Natural killer cell (primary cell): ENCODE measurements at regions not wholly inside any gene's neighbourhood (a gene's known extent, or its start where the extent isn't known, plus 50 kb on each side); places are given as distances from the start of the nearest gene placed in this dataset.
"Not testable (repeated sequence)": the region's sequence is repeated elsewhere in the genome, so short reads cannot be mapped to it uniquely, and the experiment has no call there.

Experiments used
- ATAC-seq, 3 donors: fragments of 150-1000 bp in 2 of 3; fragments of 200-7000 bp in 1 of 3; cut with Tn5 transposase; 1 replicate in 1 of 3; 2 replicates in 2 of 3; pipeline ENCODE4 v1.10.0; 2021; ENCODE audit warnings: mild to moderate bottlenecking in 2 of 3, moderate library complexity in 2 of 3
- DNase-seq, 2 donors: peaks; one replicate each; pipeline versions ENCODE4 v3.0.0 to v3.0.0-alpha.2; 2013 to 2021; ENCODE audit warnings: mixed read lengths in 1 of 2
- H3K27ac ChIP-seq: one replicate; pipeline ENCODE4 v1.5.1; 2013; ENCODE audit warnings: mild to moderate bottlenecking, low read length
- H3K27me3 ChIP-seq: one replicate; pipeline ENCODE4 v1.6.1; 2013; ENCODE audit warnings: low read length; ENCODE audit not compliant: control insufficient read depth, insufficient read depth
- H3K36me3 ChIP-seq: one replicate; pipeline ENCODE4 v1.6.1; 2013; ENCODE audit warnings: low read length; ENCODE audit not compliant: control insufficient read depth, insufficient read depth
- H3K4me1 ChIP-seq: one replicate; pipeline ENCODE4 v1.6.1; 2013; ENCODE audit warnings: low read length; ENCODE audit not compliant: control insufficient read depth, insufficient read depth
- H3K4me3 ChIP-seq: one replicate; pipeline ENCODE4 v1.5.1; 2013; ENCODE audit warnings: low read length
- H3K9me3 ChIP-seq: one replicate; pipeline ENCODE4 v1.6.1; 2013; ENCODE audit warnings: low read length; ENCODE audit not compliant: control insufficient read depth, insufficient read depth
- H3K27ac Mint-ChIP-seq, 2 donors: one replicate each; pipeline ENCODE4 v1.8.0; 2022; ENCODE audit warnings: mild to moderate bottlenecking in 2 of 2, mixed read lengths in 2 of 2, moderate library complexity in 1 of 2
- H3K27me3 Mint-ChIP-seq, 2 donors: one replicate each; pipeline ENCODE4 v1.8.0; 2022; ENCODE audit warnings: low read depth in 2 of 2, mixed read lengths in 2 of 2
- H3K36me3 Mint-ChIP-seq: one replicate; pipeline ENCODE4 v1.8.0; 2022; ENCODE audit warnings: mixed read lengths
- H3K4me1 Mint-ChIP-seq, 2 donors: one replicate each; pipeline ENCODE4 v1.8.0; 2022; ENCODE audit warnings: mixed read lengths in 2 of 2
- H3K4me3 Mint-ChIP-seq: one replicate; pipeline ENCODE4 v1.8.0; 2022; ENCODE audit warnings: mild to moderate bottlenecking, moderate library complexity, mixed read lengths
- H3K9me3 Mint-ChIP-seq, 2 donors: one replicate each; pipeline ENCODE4 v1.8.0; 2022; ENCODE audit warnings: mixed read lengths in 2 of 2
- WGBS: methylation state at CpG from one replicate; pipeline ENCODE4 v1.1.7; 2013; ENCODE audit warnings: missing lambda C conversion rate; ENCODE audit not compliant: insufficient coverage; 5-methylcytosine and 5-hydroxymethylcytosine counted together
- intact Hi-C: fragments of 100-400 bp; cut with micrococcal nuclease; formaldehyde crosslinking; loops from one replicate; pipeline ENCODE4 v1.14.2; 2022
- TF ChIP-seq, protein P1 (sequence below): fragments of 200-600 bp; IDR thresholded peaks from one replicate; pipeline ENCODE4 v1.8.0; 2022; ENCODE audit warnings: antibody characterized with exemption

DNA sequence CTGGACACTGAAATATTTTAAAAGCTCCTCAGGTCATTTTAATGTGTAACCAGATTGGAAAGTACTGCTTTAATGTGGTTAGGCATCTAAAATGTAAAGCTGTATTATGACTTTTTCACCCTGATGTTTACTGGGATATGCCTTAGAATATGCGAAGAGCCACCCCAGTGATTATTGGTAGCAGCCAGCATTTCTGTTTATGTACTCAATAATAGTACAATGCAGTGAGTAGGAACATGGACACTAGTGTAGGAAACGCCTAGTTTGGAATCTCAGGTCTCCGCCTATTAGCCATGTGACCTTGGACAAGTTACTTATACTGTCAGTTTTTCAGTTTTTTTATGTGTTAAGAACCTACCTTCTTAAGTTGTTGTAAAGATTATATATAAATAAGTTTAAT is 446.0 kb upstream of the PITX2 start:
- Mint-ChIP-seq H3K27ac (no peak overlapping the region), H3K36me3 (no peaks in the 10 kb centered on the region), H3K27me3 (no peaks in the 10 kb centered on the region), H3K4me1 (no peaks in the 10 kb centered on the region), H3K4me3 (no peak overlapping the region), H3K9me3 (peaks cover 4 to 8% of the 10 kb centered on the region in 2 donors)
- H3K4me1 ChIP-seq = no peaks in the 10 kb centered on the region
- WGBS = 85% methylated on average over 3 of the region's 3 CpGs
- DNase-seq (no peak), ATAC-seq (no peak)
- H3K36me3 ChIP-seq = no peaks in the 10 kb centered on the region
- no peaks in the 10 kb centered on the region for H3K27me3 ChIP-seq
- no peak overlapping the region for H3K27ac ChIP-seq
- H3K9me3 ChIP-seq = peaks cover 2% of the 10 kb centered on the region
- intact Hi-C loops = no loop called here
- no peak overlapping the region for H3K4me3 ChIP-seq
- TF ChIP-seq, protein P1, sequence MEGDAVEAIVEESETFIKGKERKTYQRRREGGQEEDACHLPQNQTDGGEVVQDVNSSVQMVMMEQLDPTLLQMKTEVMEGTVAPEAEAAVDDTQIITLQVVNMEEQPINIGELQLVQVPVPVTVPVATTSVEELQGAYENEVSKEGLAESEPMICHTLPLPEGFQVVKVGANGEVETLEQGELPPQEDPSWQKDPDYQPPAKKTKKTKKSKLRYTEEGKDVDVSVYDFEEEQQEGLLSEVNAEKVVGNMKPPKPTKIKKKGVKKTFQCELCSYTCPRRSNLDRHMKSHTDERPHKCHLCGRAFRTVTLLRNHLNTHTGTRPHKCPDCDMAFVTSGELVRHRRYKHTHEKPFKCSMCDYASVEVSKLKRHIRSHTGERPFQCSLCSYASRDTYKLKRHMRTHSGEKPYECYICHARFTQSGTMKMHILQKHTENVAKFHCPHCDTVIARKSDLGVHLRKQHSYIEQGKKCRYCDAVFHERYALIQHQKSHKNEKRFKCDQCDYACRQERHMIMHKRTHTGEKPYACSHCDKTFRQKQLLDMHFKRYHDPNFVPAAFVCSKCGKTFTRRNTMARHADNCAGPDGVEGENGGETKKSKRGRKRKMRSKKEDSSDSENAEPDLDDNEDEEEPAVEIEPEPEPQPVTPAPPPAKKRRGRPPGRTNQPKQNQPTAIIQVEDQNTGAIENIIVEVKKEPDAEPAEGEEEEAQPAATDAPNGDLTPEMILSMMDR = no peak

DNA sequence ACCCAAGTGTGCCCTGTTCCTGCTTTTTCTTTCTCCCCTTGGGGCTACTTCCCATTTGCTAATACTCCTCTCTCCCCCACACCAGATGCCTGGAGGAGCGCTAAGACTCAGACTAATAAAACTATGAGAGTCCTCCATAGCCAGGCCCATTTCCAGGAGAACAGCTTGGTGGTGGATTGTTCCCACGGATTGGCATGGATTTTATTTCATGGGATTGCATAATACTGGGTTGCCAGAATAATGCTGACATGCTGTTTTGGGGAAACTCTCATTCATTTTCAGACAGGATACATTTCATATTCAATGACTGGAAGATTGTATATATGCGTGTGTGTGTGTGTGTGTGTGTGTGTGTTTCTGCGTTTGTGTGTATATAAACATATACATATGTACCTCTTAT is 447.5 kb upstream of the PITX2 start:
- no peaks in the 10 kb centered on the region for H3K36me3 Mint-ChIP-seq
- Histone ChIP-seq H3K4me3 (no peak overlapping the region), H3K27me3 (no peaks in the 10 kb centered on the region), H3K9me3 (peaks cover 7% of the 10 kb centered on the region), H3K4me1 (no peaks in the 10 kb centered on the region), H3K27ac (no peak overlapping the region), H3K36me3 (no peaks in the 10 kb centered on the region)
- ATAC-seq (no peak), DNase-seq (no peak)
- H3K27me3 Mint-ChIP-seq = no peaks in the 10 kb centered on the region
- TF ChIP-seq, protein P1 = no peak
- H3K9me3 Mint-ChIP-seq = peaks cover 4 to 9% of the 10 kb centered on the region in 2 donors
- WGBS = 95% methylated on average over 2 of the region's 4 CpGs
- no peak overlapping the region for H3K4me3 Mint-ChIP-seq
- H3K4me1 Mint-ChIP-seq = no peaks in the 10 kb centered on the region
- no peak overlapping the region for H3K27ac Mint-ChIP-seq
- intact Hi-C loops = no loop called here

DNA sequence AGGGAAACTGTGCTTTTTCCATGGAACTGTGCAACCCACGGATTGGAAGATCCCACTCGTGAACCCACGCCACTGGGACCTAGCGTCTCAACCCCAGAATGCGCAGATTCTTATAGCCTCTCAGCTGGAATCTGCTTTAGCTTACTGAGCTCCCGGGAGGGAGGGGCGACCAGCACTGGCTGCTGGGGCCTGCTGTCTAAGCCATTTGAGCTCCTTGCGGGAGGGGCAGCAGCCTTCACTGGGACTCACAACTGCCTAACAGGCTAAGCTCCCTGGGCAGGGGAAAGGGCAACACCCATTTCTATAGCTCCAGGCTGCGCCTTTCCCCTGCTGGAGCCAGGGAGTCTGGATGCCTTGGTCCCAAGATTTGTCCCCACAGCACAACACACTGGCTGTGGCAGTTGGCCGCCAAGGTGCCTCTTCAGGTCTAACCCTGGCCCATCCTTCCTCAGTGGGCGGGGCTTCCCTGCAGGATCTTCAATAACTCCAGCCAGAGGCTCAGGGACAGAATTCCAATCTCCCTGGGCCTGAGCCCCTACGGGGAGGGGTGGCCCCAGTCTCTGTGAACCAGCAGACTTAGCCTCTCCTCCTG is 451.7 kb upstream of the PITX2 start:
- no peak overlapping the region for H3K27ac Mint-ChIP-seq
- Histone ChIP-seq H3K27ac (no peak overlapping the region), H3K27me3 (no peaks in the 10 kb centered on the region), H3K36me3 (no peaks in the 10 kb centered on the region), H3K4me3 (no peak overlapping the region), H3K9me3 (peaks cover 7% of the 10 kb centered on the region), H3K4me1 (no peaks in the 10 kb centered on the region)
- H3K27me3 Mint-ChIP-seq = no peaks in the 10 kb centered on the region
- peaks cover 15 to 25% of the 10 kb centered on the region in 2 donors for H3K9me3 Mint-ChIP-seq
- intact Hi-C loops = no loop called here
- H3K36me3 Mint-ChIP-seq = no peaks in the 10 kb centered on the region
- no peaks in the 10 kb centered on the region for H3K4me1 Mint-ChIP-seq
- WGBS = 88% methylated on average over 12 of the region's 12 CpGs
- DNase-seq (no peak), ATAC-seq (no peak)
- TF ChIP-seq, protein P1 = no peak
- H3K4me3 Mint-ChIP-seq = no peak overlapping the region

DNA sequence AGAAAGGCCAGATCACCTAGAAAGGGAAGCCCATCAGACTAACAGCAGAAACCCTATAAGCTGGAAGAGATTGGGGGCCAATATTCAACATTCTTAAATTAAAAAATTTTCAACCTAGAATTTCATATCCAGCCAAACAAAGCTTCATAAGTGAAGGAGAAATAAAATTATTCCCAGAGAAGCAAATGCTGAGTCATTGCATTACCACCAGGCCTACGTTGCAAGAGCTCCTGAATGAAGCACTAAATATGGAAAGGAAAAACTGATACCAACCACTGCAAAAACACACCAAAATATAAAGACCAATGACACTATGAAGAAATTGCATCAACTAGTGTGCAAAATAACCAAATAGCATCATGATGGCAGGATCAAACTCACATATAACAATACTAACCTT is 453.4 kb upstream of the PITX2 start:
- 86% methylated on average over 1 of the region's 1 CpG for WGBS
- H3K27ac ChIP-seq, H3K36me3 Mint-ChIP-seq, ATAC-seq, H3K4me3 ChIP-seq, H3K4me3 Mint-ChIP-seq, intact Hi-C loops, H3K27me3 Mint-ChIP-seq, H3K4me1 Mint-ChIP-seq, H3K4me1 ChIP-seq, H3K36me3 ChIP-seq, H3K9me3 ChIP-seq, DNase-seq, H3K27ac Mint-ChIP-seq, H3K27me3 ChIP-seq: not testable (repeated sequence)
- peaks cover 17 to 25% of the 10 kb centered on the region in 2 donors for H3K9me3 Mint-ChIP-seq
